GM12878 (cell line): ENCODE measurements at regions not wholly inside any gene's neighbourhood (a gene's known extent, or its start where the extent isn't known, plus 50 kb on each side); places are given as distances from the start of the nearest gene placed in this dataset.

Experiments
- ATAC-seq: fragments of 200-7000 bp; cut with Tn5 transposase; 3 replicates; pipeline ENCODE4 v1.9.1; 2020; ENCODE audit warnings: mild to moderate bottlenecking, moderate library complexity
- BruUV-seq: library from RNA; stranded (reverse); fragments of 400-500 nt; replicated peaks from 2 replicates; lab custom pipeline; 2021; lab: Mats Ljungman, UMichigan
- CTCF ChIA-PET: fragments of 300-600 bp; sonication (Branson Sonifier 250); formaldehyde crosslinking; extraction: SDS; loops from one replicate; lab custom pipeline; 2021; ENCODE audit warnings: inconsistent platforms; lab: Yijun Ruan, JAX
- POLR2A ChIA-PET: fragments of 350-600 bp; formaldehyde crosslinking; extraction: SDS; loops from one replicate; lab custom pipeline; 2021; ENCODE audit warnings: inconsistent platforms; lab: Charles Lee
- RAD21 ChIA-PET: fragments of 300-600 bp; sonication (Branson Sonifier 250); formaldehyde crosslinking; loops from one replicate; lab custom pipeline; 2023; ENCODE audit warnings: antibody characterized with exemption; ENCODE audit not compliant: unreplicated experiment; lab: Charles Lee
- SMC1A ChIA-PET: fragments of 300-600 bp; sonication (Branson Sonifier 250); formaldehyde crosslinking; loops from one replicate; lab custom pipeline; 2023; ENCODE audit not compliant: unreplicated experiment, uncharacterized antibody; lab: Charles Lee
- DNase-seq: peaks from one replicate; pipeline ENCODE4 v3.0.0-alpha.2; 2011; ENCODE audit warnings: low read depth, low spot score
- FAIRE-seq: peaks from 3 replicates; lab custom pipeline; 2011; peaks lifted over from hg19 to GRCh38; lab: Jason Lieb, UNC
- H2AFZ ChIP-seq: 2 replicates; pipeline ENCODE4 v1.6.0; 2011; ENCODE audit warnings: low read depth, low read length, control low read depth; ENCODE audit not compliant: control insufficient read depth
- H3K27ac ChIP-seq: 2 replicates; pipeline ENCODE4 v1.5.1; 2011; ENCODE audit warnings: control low read depth; ENCODE audit not compliant: control insufficient read depth, insufficient read depth
- H3K27me3 ChIP-seq, 2 experiments: replicated peaks in 1 of 2; 2 replicates each; pipeline versions ENCODE4 v1.6.0 to v1.6.1; 2011; ENCODE audit warnings: low read length in 1 of 2; ENCODE audit not compliant: control insufficient read depth in 2 of 2, insufficient read depth in 2 of 2
- H3K36me3 ChIP-seq, 2 experiments: 2 replicates each; pipeline ENCODE4 v1.5.1; 2011; ENCODE audit warnings: low read length in 1 of 2; ENCODE audit not compliant: control insufficient read depth in 2 of 2, insufficient read depth in 2 of 2
- H3K4me1 ChIP-seq: 2 replicates; pipeline ENCODE4 v1.6.1; 2011; ENCODE audit warnings: mild to moderate bottlenecking, low read length, moderate library complexity, mixed read lengths; ENCODE audit not compliant: control insufficient read depth, insufficient read depth
- H3K4me2 ChIP-seq: 2 replicates; pipeline ENCODE4 v1.6.0; 2011; ENCODE audit warnings: control low read depth; ENCODE audit not compliant: control insufficient read depth, insufficient read depth
- H3K4me3 ChIP-seq: fragments of 200-600 bp; sonication (generic); 2 replicates; pipeline ENCODE4 v1.5.1; 2016
- H3K79me2 ChIP-seq: 2 replicates; pipeline ENCODE4 v1.6.0; 2011; ENCODE audit warnings: low read length; ENCODE audit not compliant: control insufficient read depth, insufficient read depth
- H3K9ac ChIP-seq: 2 replicates; pipeline ENCODE4 v1.8.0; 2011; ENCODE audit warnings: low read length, control low read depth, mixed read lengths; ENCODE audit not compliant: control insufficient read depth, insufficient read depth
- H3K9me3 ChIP-seq: replicated peaks from 3 replicates; pipeline ENCODE4 v1.5.1; 2011; ENCODE audit warnings: mild to moderate bottlenecking, low read length; ENCODE audit not compliant: control insufficient read depth, insufficient read depth
- H4K20me1 ChIP-seq: 2 replicates; pipeline ENCODE4 v1.6.0; 2011; ENCODE audit not compliant: control insufficient read depth, insufficient read depth
- ATF2 ChIP-seq: IDR thresholded peaks from 2 replicates; pipeline ENCODE4 v1.6.1; 2012; ENCODE audit warnings: low read length, inconsistent platforms
- CBFB ChIP-seq: IDR thresholded peaks from 2 replicates; pipeline ENCODE4 v1.6.1; 2016; ENCODE audit warnings: antibody characterized with exemption, low read depth
- EED ChIP-seq: sonication (generic); IDR thresholded peaks from 2 replicates; pipeline ENCODE4 v1.6.1; 2016; ENCODE audit warnings: antibody characterized with exemption, low read depth
- HDGF ChIP-seq: fragments of 450-650 bp; IDR thresholded peaks from 2 replicates; pipeline ENCODE4 v1.6.1; 2016; ENCODE audit warnings: antibody characterized with exemption
- KAT2A ChIP-seq: conservative IDR thresholded peaks from 2 replicates; pipeline ENCODE4 v1.6.1; 2011; ENCODE audit warnings: low read depth, low read length; ENCODE audit not compliant: control insufficient read depth
- MLLT1 ChIP-seq: fragments of 450-650 bp; IDR thresholded peaks from 2 replicates; pipeline ENCODE4 v1.6.1; 2016; ENCODE audit warnings: mild to moderate bottlenecking
- NFYA ChIP-seq: IDR thresholded peaks from 2 replicates; pipeline ENCODE4 v1.6.1; 2011; ENCODE audit warnings: low read depth, mild to moderate bottlenecking, low read length, improper control_type of control experiment, borderline replicate concordance
- SIN3A ChIP-seq: IDR thresholded peaks from 2 replicates; pipeline ENCODE4 v1.6.1; 2012; ENCODE audit warnings: low read depth, low read length, improper control_type of control experiment
- SMARCA5 ChIP-seq: fragments of 450-650 bp; IDR thresholded peaks from 2 replicates; pipeline ENCODE4 v1.6.1; 2017; ENCODE audit warnings: mild to moderate bottlenecking
- SREBF2 ChIP-seq: IDR thresholded peaks from 2 replicates; pipeline ENCODE4 v1.6.1; 2012; ENCODE audit warnings: mild to moderate bottlenecking, low read length
- in situ Hi-C: fragments of 300-500 bp; cut with MboI; formaldehyde crosslinking; loops from 9 replicates; pipeline ENCODE4 v1.14.3; 2018; ENCODE audit warnings: mixed read lengths
- intact Hi-C: fragments of 100-400 bp; cut with micrococcal nuclease; formaldehyde crosslinking; loops from one replicate; pipeline ENCODE4 v1.14.2; 2022; ENCODE audit not compliant: unreplicated experiment

GRCh38 chr12:102696045-102696444 lies 215.7 kb upstream of the IGF1 start:
- Histone ChIP-seq H3K79me2 (no peaks in the 10 kb centered on the region), H3K36me3 (no peaks in the 10 kb centered on the region), H3K9ac (no peak overlapping the region), H3K9me3 (no peaks in the 10 kb centered on the region; the same call in 2 of the 3 replicates), H2AFZ (no peak overlapping the region), H3K27ac (no peak overlapping the region), H3K4me3 (no peak overlapping the region), H3K4me1 (no peaks in the 10 kb centered on the region), H3K27me3 (no peaks in the 10 kb centered on the region), H3K4me2 (no peak overlapping the region), H4K20me1 (no peaks in the 10 kb centered on the region)
- ChIA-PET CTCF (interaction anchor here (1.6 kb wide), 1 partner anchor 115 kb away, joined by 3 read pairs; no protein-coding TSS in a partner anchor), SMC1A (interaction anchor here (0.9 to 1.5 kb wide), 2 partner anchors 26 to 467 kb away, joined by 3 read pairs; no protein-coding TSS in a partner anchor), POLR2A (no interaction called here), RAD21 (no interaction called here)
- intact Hi-C loops = no loop called here
- in situ Hi-C loops = no loop called here
- FAIRE-seq (no peak), DNase-seq (no peak), ATAC-seq (no peak)
- TF ChIP-seq ATF2 (no peak), SREBF2 (no peak), EED (no peak), MLLT1 (no peak), HDGF (no peak), NFYA (no peak), CBFB (no peak), KAT2A (no peak), SMARCA5 (no peak), SIN3A (no peak)
- no TSS peak for BruUV-seq
